ENCODE measurements at regions not wholly inside any gene's neighbourhood (a gene's known extent, or its start where the extent isn't known, plus 50 kb on each side); places are given as distances from the start of the nearest gene placed in this dataset.

GRCh38 chr22:48704335-48704734 lies 1123.3 kb downstream of the BRD1 start:
- no peak for DNase-seq

- DNase-seq = no peak
Measured at GRCh38 chr22:48703265-48703941, 1124.3 kb downstream of the BRD1 start.

GRCh38 chr22:48702573-48703264 lies 1125.0 kb downstream of the BRD1 start:
- no peak for DNase-seq

- DNase-seq = no peak
Measured at GRCh38 chr22:48701296-48702030, 1126.2 kb downstream of the BRD1 start.

GRCh38 chr22:48700566-48701295 lies 1126.9 kb downstream of the BRD1 start:
- no peak for DNase-seq

GRCh38 chr22:48700180-48700565 lies 1127.5 kb downstream of the BRD1 start:
- no peak for DNase-seq

GRCh38 chr22:48699511-48699910 lies 1128.2 kb downstream of the BRD1 start:
- DNase-seq = no peak

- no peak for DNase-seq
Measured at GRCh38 chr22:48698618-48699017, 1129.1 kb downstream of the BRD1 start.

GRCh38 chr22:48697694-48698276 lies 1129.9 kb downstream of the BRD1 start:
- no peak for DNase-seq

- DNase-seq = no peak
Measured at GRCh38 chr22:48697223-48697622, 1130.5 kb downstream of the BRD1 start.

- DNase-seq = no peak
Measured at GRCh38 chr22:48696371-48696770, 1131.3 kb downstream of the BRD1 start.

GRCh38 chr22:48695731-48696305 lies 1131.9 kb downstream of the BRD1 start:
- no peak for DNase-seq

- no peak for DNase-seq
Measured at GRCh38 chr22:48695251-48695650, 1132.4 kb downstream of the BRD1 start.

- no peak for DNase-seq
Measured at GRCh38 chr22:48694296-48694883, 1133.3 kb downstream of the BRD1 start.

GRCh38 chr22:48693377-48694135 lies 1134.1 kb downstream of the BRD1 start:
- no peak for DNase-seq

- no peak for DNase-seq
Measured at GRCh38 chr22:48692734-48693376, 1134.8 kb downstream of the BRD1 start.

- DNase-seq = no peak
Measured at GRCh38 chr22:48691431-48691851, 1136.2 kb downstream of the BRD1 start.

- no peak for DNase-seq
Measured at GRCh38 chr22:48690583-48691317, 1136.9 kb downstream of the BRD1 start.

GRCh38 chr22:48689206-48689605 lies 1138.5 kb downstream of the BRD1 start:
- no peak for DNase-seq

- DNase-seq = no peak
Measured at GRCh38 chr22:48688366-48688765, 1139.3 kb downstream of the BRD1 start.
